MV-4-11 (cell line): ENCODE measurements at regions not wholly inside any gene's neighbourhood (a gene's known extent, or its start where the extent isn't known, plus 50 kb on each side); places are given as distances from the start of the nearest gene placed in this dataset.
"Not testable (repeated sequence)": the region's sequence is repeated elsewhere in the genome, so short reads cannot be mapped to it uniquely, and the experiment has no call there.

Source experiments
- DNase-seq: peaks from one replicate; lab custom pipeline; 2025; lab: John Stamatoyannopoulos, UW

DNA sequence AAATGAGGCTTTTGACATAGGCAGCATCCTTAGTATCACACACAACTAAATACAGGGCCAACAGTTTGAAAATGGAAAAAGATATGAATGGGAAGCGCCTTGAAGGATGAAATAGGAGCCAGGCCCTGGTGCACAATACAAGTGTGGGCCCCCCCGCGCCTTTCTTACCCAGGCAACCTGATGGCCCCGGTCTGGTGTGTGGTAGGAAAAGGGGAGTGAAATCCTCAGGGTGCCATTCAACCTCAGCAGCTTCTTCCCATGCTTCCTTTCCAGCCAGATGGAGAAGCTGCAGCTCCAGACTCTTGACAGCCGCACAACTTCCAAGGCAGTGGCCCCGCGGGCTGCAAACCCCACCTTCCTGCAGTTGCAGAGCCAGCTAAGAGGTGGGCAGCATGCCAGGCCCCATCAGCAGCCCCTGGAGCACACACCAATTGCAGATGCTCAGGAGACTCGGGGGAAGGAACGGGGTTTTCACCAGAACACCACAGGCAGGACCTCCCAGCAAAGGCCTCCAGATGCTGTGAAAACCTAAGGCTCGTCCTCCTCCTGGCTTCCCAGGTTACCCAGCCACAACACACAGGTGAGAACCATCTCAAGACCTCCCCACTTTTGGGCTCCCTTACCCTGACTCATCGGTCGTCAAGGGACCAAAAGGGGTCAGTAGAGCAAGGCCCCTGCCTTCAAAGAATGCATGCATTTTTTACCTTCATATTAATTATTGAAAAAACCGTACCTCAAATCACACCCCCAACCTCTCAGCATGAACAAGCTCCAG is 101.6 kb downstream of the CPN2 start:
- no peak for DNase-seq

DNA sequence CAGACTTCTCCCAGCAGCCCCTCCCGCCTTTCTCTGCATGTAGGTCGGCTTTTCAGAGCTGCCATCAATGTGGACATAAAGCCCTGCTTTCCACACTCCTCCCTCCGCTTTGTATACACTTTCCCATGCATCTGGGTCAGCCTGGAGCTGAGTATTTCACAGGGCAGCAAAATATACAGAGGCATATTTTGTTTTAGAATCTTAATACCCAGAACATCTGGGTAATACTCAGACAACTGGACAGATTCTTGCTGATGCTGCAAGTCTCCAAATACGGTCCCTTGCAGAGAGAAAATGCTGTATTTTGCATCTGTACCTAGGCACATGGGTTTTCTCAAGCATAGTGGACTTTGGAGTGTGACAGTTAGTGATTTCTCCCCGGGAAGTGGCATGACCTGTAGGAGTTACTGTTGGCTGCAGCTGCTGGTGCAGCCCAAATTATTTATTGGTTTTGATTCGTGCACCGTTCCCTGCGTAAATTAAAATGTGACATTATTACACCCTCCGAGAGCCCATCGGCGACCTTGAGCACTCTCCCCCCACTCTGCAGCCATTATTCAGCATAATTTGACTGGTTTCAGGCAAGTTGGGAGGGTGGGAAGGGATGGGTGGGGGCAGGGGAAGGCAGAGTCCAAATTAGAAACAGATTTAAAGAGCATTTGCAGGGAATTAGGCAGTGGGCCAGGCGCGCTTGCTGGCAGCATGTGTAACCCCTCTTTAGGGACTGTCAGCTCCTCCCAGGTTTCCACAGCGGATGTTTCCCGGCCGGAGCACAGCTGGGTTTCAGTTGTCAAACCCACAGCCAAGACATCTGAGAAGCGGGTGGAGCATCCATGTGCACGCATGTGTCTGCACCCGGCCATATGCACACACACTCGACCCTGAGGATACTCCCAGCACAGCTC is 100.8 kb downstream of the CPN2 start:
- no peak for DNase-seq

DNA sequence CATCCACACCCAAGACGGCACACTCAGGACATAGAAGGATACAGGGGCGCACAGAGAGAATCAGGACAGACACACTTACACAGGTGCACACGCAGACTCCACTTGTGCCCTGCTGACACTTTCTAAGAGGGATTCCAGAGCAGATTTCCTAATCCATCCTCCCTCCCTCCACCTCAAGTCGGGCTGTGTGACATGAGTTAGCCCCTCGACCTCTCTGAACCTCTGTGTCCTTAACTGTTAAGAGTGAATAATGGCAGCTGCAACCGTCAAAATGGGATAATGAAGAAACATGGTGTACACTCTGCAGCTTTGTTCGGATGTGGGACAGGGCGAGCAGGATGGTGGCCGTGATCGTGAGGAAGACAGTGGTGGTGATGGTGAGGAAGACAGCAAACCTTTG is 100.1 kb downstream of the CPN2 start:
- DNase-seq: no peak

DNA sequence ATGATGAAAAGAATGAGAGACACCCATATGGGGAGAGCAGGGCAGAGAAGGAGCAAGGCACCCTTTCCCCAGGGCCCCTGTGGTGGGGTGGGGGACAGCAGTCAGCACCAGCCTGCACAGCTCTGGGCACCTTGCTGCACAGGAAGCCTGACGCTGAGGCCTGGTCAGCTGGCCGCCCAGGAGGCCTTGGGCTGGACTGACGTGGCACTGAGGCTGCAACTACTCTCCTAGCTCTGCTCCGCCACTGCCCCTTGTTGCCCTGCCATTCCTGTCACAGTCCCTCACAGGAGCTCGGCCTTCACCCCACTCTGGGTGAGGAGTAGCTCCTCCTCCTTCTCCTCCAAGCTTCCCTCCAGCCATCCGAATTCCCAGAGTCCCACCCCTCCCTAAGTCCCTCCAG is 99.7 kb downstream of the CPN2 start:
- DNase-seq: no peak

DNA sequence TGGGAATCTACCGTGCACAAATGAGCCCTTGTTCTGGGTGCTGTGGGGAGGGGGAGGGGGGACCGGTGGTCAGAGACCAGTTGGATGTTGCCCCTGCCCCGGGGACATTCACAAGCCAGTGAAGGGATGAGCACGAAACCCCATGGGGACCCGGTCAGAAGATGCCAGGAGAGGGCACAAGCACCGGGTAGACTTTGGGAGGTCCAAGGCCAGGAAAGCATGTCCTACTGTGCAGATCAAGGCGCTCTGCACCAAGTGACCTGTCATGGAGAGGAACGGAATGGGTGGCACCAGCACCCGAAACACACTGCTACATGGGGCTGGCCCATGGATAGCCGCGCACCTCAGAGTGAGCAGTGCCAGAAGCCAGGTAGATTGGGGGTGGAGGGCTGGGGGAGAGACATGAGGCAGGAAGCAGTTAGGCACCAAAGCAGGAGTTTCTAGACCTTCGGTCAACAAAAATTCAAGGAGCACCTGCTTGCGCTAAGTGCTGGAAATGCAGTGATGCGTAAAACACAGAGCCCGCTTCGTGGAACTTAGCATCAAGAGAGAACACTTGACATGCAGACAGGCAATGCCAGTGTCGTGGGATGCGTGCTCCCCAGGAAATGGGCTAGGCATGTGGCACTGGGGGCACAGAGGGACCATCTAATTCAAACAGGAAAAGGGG is 99.1 kb downstream of the CPN2 start:
- DNase-seq: no peak

DNA sequence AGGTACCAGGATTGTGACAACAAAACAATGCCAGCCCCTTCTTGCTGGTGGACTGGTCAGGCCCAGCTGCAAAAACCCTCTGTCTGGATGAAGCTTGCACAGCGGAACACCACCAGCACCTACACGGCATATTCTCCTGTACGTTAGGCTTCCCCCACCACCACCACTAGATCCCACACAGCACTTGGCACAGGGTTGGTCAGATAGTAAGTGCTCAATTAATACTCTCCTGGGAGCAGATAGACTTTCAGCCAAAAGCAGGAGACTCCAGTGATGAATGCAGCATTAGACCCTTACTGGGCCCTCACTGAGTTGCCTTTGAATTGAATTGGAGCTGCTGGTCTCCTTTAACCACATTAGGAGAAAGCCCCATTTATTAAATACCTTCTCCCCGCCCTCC is 97.9 kb downstream of the CPN2 start:
- no peak for DNase-seq

DNA sequence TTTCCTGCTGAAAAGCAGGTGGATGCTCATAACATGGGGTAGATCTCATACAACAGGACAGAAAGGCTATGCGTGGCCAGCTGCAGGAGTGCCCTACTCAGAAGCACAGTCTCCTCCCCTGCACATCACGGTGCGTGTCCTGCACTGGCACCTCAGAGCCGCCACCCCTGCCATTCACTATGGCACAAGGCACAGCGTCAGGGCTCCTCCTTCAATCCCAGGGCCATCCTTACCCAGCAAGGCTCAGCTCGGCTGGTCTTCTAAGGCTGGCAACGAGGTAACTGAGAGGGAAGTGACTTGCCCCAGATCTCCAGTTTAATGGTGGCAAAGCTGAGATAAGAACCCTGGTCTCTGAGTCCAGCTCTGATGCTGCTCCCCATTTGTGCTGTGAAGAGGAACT is 97.1 kb downstream of the CPN2 start:
- no peak for DNase-seq

DNA sequence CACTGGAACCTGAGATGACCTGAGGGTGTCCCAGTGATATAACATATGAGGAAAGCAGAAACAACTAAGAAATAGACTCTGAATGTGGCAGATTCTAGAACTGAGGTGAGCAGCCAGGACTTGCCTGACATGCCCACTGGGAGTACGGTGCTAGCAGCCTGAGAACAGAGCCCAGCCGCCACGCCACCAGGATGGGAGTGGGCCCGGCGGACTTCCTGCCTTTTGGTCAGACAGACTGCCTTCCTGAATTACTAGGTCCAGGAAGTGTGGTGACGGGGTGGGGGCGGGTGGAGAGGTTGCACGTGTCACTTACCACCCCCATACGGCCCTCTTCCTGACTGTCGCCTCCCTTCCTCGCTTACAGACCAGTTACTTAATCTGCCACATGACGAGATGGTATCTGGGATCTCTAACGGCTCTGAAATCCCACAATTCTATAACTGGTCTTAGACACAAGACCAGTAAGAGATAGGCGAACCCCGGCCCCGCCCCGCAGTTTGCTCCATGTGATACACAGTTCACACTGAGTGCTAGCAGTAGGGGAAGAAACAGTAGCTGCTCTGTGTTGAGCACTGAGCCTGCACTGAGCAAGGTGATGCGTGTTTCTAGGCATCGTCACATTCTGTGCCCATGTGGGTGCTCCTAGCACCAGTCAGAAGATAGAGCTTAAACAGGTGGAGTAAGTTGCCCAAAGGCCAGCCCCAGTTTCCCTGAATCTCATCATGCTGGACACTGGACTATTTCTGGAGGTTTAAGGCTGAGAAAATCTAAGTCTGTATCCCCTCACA is 95.7 kb downstream of the CPN2 start:
- DNase-seq: peak; percentile 99

DNA sequence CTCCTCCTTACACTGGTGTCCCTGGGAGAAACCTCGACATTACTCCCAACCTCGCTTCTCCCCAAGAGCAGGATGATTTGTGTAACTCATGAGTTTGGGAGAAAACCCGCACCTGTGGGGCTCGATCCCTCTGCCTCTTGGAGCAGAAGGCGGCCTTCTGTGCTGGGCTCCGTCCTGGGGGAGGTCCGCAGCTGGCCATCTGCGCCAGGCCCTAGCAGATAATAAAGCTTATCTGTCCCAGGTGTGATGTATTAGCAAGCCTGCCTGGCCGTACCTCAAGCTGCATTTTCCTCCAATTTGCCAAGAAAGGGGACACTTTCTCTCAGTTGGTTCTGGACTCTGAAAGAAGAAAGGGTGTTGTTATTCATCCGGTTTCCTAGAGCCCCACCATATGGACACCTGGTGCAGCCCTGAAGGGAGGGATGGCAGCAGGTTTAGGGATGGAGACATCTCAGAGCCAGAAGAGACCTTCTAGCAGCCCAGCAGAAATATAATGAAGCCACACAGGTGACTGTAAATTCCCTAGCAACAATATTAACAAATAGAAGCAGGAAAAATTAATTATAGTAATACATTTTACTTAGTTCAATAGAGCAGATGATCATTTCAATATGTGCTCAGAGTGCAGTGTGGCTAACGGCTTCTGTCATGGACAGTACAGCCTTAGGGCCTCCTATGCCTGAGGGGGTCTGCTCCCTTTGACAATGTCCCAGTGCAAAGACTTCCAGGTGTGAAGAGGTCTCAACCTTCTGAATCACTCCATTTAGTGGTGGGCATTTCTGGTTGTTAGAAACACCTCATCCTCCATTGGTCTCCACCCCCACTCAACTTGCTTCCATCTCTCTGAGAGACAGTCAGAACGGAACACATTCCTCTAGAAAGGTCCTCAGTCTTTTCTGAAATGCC is 94.8 kb downstream of the CPN2 start:
- DNase-seq: no peak

DNA sequence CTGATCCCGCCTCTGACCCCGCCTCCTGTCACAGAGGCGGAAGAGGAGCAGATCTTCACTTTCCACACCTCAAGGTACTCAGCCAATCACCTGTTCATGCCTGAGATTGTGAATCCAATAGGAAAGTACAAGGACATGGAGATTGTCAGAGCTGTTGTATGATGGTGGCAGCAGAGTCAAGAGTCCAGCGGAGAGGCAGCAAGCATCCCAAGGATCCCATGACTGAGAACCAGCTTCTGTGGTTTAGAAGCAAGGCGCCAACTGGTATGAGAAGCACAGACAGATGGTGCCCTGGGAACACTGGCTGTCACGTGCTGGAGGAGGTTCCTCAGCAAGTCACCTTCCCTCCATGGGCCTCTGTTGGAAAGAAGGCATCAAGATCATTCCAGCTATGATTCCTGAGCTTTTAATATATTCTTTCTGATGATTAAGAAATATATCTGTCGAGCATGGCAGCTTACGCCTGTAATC is 93.9 kb downstream of the CPN2 start:
- no peak for DNase-seq

DNA sequence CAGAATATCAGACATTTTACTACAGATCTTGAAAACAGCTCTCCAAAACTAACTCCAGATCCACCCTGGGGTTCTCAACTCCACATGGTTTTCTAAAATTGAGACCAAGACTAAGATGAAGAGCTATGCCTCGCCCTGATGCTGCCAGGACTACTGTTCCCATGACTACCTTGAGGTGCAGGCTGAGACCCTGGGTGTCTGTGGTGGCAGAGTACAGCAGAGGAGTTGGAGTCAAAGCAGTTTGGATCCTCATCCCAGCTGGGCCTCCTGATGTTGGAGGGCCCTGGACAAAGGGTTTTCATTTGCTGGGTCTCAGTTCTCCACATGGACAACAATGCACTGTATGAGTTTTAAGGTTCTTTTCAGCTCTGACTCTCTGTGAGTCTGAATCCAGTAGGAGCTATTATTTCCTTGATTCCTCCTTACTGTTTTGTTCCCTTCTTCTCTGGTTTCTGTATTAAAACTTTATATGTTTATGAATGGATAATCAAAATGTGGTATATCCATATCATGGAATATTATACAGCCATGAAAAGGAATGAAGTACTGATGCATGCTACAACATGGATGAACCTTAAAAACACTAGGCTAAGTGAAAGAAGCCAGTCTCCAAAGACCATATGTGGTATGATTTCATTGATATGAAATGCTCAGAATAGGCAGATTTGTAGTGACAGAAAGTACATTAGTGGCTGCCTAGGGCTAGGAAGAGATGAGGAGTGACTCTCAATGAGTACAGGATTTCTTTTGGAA is 93.0 kb downstream of the CPN2 start:
- DNase-seq: no peak

DNA sequence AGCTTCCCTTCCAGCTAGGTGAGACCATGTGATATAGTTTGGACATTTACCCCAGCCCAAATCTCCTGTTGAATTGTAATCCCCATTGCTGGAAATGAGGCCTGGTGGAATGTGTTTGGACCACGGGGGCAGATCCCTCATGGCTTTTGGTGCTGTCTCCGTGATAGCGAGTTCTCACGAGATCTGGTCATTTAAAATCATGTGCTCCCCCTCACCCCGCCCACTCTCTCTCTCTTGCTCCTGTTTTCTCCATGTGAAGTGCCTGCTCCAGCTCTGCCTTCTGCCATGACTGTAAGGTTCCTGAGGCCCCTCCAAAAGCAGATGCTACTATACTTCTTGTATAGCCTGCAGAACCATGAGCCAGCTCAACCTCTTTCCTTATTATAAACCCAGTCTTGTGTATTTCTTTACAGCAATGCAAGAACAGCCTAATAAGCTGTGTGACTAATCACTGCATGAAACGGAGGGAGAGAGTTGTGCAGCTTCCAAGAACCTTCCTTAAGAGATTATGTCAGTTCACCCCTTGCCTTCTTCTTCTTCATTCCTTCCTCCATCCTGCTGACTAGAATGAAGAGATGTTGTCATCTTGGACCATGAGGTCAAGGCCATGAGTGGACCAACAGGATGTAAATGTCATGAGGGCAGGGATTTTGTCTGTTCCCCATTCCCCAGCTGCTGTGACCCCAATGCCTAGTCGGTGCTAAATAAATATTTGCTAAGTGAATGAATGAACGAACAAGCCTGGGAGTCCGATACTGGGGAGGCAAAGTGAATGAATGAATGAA is 91.0 kb downstream of the CPN2 start:
- DNase-seq: no peak

DNA sequence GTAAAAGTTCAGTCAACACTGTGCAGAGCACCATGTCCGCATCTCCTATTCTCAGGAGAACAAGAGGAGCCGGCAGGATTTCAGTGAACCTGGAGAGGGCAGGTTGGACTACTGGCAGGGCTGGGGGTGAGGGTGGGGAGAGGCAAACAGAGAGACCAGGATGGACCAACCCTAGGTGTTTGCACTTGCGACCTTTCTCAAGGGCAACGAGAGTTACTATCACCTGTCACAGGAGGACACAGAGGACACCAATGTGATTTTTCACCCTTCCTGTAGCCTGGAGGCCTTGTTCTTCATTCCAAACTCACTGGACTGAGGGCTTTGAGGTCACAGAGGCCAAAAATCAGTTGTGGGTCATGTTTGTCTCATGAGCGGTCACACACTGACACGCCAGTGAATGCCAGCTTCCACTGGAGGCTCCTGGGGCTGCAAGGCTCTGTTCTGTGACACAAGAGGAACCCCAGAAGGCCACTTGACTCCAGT is 89.5 kb downstream of the CPN2 start:
- DNase-seq: no peak

DNA sequence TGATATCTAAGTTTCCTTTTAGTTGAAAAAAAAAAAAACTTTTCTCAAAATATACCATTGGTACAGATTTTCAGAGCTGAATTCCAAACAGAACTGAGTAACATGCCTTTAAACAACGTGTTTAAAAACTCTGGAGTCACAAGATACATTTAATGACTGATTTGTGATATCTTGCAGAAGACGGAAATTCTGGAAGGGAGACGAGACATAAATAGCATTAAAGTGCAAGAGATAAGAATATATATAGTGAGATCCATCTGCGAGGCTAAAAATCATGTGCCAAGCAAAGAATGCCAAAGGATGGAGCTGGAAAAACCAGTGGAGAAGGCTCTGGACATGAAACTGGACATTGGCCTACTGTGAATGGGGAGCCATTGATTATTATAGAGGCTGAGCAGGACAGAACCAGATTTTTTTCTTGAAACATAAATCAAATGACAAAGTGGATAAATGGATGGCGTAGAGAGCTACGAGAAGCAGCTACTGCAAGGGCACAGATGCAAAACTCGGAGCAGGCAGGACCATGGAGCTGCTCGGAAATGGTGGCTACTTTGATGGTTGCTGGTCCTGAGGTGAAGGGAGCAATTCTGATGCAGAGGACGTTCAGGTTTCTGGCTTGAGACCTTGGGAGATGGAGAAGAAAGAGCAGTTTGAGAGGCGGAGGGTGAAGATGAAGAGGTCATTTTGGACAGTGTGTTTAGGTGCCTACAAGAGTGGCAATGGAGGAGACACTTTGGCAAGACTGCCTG is 88.8 kb downstream of the CPN2 start:
- no peak for DNase-seq

DNA sequence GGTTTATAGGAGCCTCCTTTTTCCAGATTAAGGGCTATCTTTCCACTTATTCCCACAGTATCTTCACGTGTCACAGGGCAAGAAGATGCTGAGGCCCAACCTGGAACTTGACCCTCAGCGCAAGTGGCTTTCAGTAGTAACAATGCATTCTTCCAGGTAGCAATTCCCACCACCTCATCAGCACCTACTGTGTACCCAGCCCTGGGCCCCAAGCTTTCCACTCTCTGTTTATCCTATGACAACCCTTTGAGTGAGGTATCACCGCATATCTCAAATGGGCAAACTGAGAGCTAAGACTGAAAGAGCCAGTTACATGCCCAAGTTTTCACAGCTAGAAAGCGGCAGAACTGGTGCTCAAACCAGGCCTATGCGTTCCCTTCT is 88.2 kb downstream of the CPN2 start:
- no peak for DNase-seq

DNA sequence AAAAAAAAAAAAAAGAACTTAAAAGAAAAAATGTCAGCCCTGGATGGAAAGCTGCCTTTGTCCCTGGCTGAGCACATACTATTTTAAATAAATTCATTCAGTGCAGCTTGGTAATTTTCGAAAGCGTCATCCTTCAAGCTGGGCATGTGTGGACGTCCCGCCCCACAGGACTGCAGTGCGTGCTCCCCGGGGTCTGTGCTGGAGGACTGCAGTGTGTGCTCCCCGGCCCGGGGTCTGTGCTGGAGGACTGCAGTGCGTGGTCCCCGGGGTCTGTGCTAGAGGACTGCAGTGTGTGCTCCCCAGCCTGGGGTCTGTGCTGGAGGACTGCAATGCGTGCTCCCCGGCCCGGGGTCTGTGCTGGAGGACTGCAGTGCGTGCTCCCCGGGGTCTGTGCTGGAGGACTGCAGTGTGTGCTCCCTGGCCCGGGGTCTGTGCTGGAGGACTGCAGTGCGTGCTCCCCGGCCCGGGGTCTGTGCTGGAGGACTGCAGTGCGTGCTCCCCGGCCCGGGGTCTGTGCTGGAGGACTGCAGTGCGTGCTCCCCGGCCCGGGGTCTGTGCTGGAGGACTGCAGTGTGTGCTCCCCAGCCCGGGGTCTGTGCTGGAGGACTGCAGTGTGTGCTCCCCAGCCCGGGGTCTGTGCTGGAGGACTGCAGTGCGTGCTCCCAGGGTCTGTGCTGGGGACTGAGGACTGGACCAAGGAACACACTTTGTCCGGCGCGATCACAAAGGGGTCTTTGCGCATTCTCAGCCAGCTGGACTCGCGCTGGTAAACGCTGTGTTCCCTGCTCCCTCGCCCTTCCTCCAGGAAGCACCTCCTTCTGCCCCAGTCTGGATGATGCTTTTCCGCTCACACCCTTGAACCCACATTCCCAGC is 86.3 kb downstream of the CPN2 start:
- not testable (repeated sequence) for DNase-seq

DNA sequence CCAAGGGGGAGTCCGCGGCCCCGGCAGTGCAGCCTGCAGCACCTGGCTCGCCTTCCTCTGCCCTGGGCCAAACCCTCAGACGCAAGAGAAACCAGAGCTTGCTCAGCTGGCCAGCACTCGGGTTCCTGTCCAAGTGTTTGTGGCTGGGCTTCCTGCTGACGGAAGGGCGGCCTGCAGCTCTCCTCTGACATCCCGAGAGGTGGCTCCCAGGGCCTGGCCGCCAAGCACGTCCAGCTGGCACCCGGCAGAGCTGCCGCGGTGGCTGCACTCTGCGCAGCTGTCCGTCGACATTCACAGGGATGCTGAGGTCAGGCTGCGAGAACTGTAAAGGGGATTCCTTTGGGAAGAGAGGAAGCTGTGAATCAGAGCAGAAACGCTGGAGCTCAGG is 85.6 kb downstream of the CPN2 start:
- no peak for DNase-seq
